GM19395 (cell line): ENCODE measurements at regions not wholly inside any gene's neighbourhood (a gene's known extent, or its start where the extent isn't known, plus 50 kb on each side); places are given as distances from the start of the nearest gene placed in this dataset.

Experiments
- ATAC-seq: cut with Tn5 transposase; IDR thresholded peaks from one replicate; pipeline ENCODE4 v1.9.1; 2021; ENCODE audit warnings: mild to moderate bottlenecking, moderate library complexity; ENCODE audit not compliant: unreplicated experiment

- ATAC-seq: no peak
Observed at GRCh38 chr16:85321509-85322271, 209.4 kb upstream of the CIBAR2 start.

- no peak for ATAC-seq
Observed at GRCh38 chr16:85323230-85323960, 211.1 kb upstream of the CIBAR2 start.

- no peak for ATAC-seq
Observed at GRCh38 chr16:85323961-85324253, 211.6 kb upstream of the CIBAR2 start.

- ATAC-seq: no peak
Observed at GRCh38 chr16:85324488-85324887, 212.2 kb upstream of the CIBAR2 start.

- no peak for ATAC-seq
Observed at GRCh38 chr16:85326113-85326793, 214.0 kb upstream of the CIBAR2 start.

GRCh38 chr16:85326794-85327181 lies 214.5 kb upstream of the CIBAR2 start:
- no peak for ATAC-seq

- ATAC-seq: no peak
Observed at GRCh38 chr16:85327731-85328675, 215.7 kb upstream of the CIBAR2 start.

- ATAC-seq: no peak
Observed at GRCh38 chr16:85328676-85329058, 216.4 kb upstream of the CIBAR2 start.

GRCh38 chr16:85329059-85329812 lies 217.0 kb upstream of the CIBAR2 start:
- ATAC-seq: no peak

- no peak for ATAC-seq
Observed at GRCh38 chr16:85330006-85330693, 217.9 kb upstream of the CIBAR2 start.

GRCh38 chr16:85330694-85331188 lies 218.5 kb upstream of the CIBAR2 start:
- ATAC-seq: no peak

GRCh38 chr16:85331688-85332087 lies 219.4 kb upstream of the CIBAR2 start:
- no peak for ATAC-seq

- no peak for ATAC-seq
Observed at GRCh38 chr16:85332175-85332574, 219.9 kb upstream of the CIBAR2 start.

GRCh38 chr16:85333337-85333736 lies 221.1 kb upstream of the CIBAR2 start:
- no peak for ATAC-seq

GRCh38 chr16:85333744-85334640 lies 221.7 kb upstream of the CIBAR2 start:
- ATAC-seq: no peak

GRCh38 chr16:85334718-85335583 lies 222.7 kb upstream of the CIBAR2 start:
- ATAC-seq: no peak
